Ovary (tissue), 7 donors: ENCODE measurements at regions not wholly inside any gene's neighbourhood (a gene's known extent, or its start where the extent isn't known, plus 50 kb on each side); places are given as distances from the start of the nearest gene placed in this dataset.

Source experiments
- DNase-seq, 5 donors: peaks; one replicate each; pipeline ENCODE4 v3.0.0-alpha.2; 2019 to 2020
- H3K27ac ChIP-seq, 2 donors: fragments of 200-600 bp; one replicate each; pipeline versions ENCODE4 v1.5.1 to v1.8.0; 2019 to 2022
- H3K27me3 ChIP-seq: fragments of 200-600 bp; one replicate; pipeline ENCODE4 v1.8.0; 2022
- H3K36me3 ChIP-seq: fragments of 200-600 bp; sonication (generic); one replicate; pipeline ENCODE4 v1.5.1; 2019
- H3K4me1 ChIP-seq: one replicate; pipeline ENCODE4 v1.8.1; 2013; ENCODE audit warnings: mild to moderate bottlenecking, moderate library complexity; ENCODE audit not compliant: insufficient read depth
- H3K4me3 ChIP-seq: fragments of 200-600 bp; sonication (generic); one replicate; pipeline ENCODE4 v1.5.1; 2017
- H3K9me3 ChIP-seq, 2 donors: fragments of 200-600 bp in 1 of 2; sonication (generic) in 1 of 2; one replicate each; pipeline versions ENCODE4 v1.5.1 to v1.8.1; 2013 to 2019; ENCODE audit warnings: mild to moderate bottlenecking in 1 of 2, moderate library complexity in 1 of 2
- EP300 ChIP-seq: sonication (generic); formaldehyde crosslinking; IDR thresholded peaks from one replicate; pipeline ENCODE4 v1.6.1; 2017; ENCODE audit warnings: antibody characterized with exemption
- POLR2A ChIP-seq: fragments of 450-650 bp; IDR thresholded peaks from one replicate; pipeline ENCODE4 v1.6.1; 2017; ENCODE audit warnings: antibody characterized with exemption, mild to moderate bottlenecking, moderate library complexity
- WGBS, 3 donors: extraction: QIAGEN DNeasy Blood & Tissue Kit in 1 of 3; methylation state at CpG; one replicate each; pipeline versions ENCODE4 v1.1.5 to v1.1.7; 2013 to 2017; 5-methylcytosine and 5-hydroxymethylcytosine counted together
- intact Hi-C, 4 donors: fragments of 100-400 bp; cut with DNase I; formaldehyde crosslinking; loops; one replicate each; pipeline versions ENCODE4 v1.11.0 to v1.15.1; 2022 to 2023
- TF ChIP-seq, protein P1 (sequence below), 3 donors: fragments of 450-650 bp in 2 of 3; fragments of 200-600 bp in 1 of 3; IDR thresholded peaks; one replicate each; pipeline versions ENCODE4 v1.5.1 to v1.8.0; 2016 to 2022; ENCODE audit warnings: antibody characterized with exemption in 3 of 3, mild to moderate bottlenecking in 1 of 3
- donor health status: DM: no; HTN: no; CAD: no; lungs with moderate emphysema.
- donor health status: DM: no; HTN: no; CAD: no.
- donor health status: Bipolar disorder and iron deficiency.
- donor health status: DM: no; HTN: no; CAD: no.
- donor health status: DM: yes; HTN: yes; CAD: no.

DNA sequence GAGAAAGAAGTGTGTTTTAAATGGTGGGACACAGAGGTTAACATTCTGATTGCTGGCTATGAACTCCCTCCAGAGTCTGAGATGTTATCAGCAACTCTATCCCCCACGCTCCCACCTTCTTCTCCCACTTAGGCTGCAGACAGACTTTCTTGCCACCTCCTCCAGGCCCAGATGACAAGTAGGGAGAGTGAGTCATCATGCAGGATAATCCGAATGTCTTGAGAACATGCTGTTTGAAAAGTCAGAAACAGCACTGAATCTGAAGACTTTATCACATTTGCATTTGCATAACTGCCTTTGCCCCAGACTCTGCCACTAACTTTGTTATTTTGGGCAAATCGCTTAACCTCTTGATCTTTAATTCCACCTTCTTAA, 139.8 kb downstream of the ESM1 start:
- 70 to 78% (median 74%) methylated on average over 3 of the region's 3 CpGs for WGBS, 3 donors
- Histone ChIP-seq H3K4me1 (peaks cover 5% of the 10 kb centered on the region), H3K27me3 (no peaks in the 10 kb centered on the region), H3K9me3 (no peaks in the 10 kb centered on the region), H3K4me3 (no peak overlapping the region), H3K36me3 (no peaks in the 10 kb centered on the region), H3K27ac (no peak overlapping the region)
- DNase-seq: no peak
- TF ChIP-seq, protein P1, sequence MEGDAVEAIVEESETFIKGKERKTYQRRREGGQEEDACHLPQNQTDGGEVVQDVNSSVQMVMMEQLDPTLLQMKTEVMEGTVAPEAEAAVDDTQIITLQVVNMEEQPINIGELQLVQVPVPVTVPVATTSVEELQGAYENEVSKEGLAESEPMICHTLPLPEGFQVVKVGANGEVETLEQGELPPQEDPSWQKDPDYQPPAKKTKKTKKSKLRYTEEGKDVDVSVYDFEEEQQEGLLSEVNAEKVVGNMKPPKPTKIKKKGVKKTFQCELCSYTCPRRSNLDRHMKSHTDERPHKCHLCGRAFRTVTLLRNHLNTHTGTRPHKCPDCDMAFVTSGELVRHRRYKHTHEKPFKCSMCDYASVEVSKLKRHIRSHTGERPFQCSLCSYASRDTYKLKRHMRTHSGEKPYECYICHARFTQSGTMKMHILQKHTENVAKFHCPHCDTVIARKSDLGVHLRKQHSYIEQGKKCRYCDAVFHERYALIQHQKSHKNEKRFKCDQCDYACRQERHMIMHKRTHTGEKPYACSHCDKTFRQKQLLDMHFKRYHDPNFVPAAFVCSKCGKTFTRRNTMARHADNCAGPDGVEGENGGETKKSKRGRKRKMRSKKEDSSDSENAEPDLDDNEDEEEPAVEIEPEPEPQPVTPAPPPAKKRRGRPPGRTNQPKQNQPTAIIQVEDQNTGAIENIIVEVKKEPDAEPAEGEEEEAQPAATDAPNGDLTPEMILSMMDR (IDR thresholded peaks at IDR 0.05): no peak
- TF ChIP-seq POLR2A (no peak), EP300 (no peak)
- intact Hi-C loops: loop anchor here (1.0 to 5.0 kb wide), 3 partner anchors 328 to 329 kb away; partner anchors contain the start of gene SNX18 (in 4 of the 4)

DNA sequence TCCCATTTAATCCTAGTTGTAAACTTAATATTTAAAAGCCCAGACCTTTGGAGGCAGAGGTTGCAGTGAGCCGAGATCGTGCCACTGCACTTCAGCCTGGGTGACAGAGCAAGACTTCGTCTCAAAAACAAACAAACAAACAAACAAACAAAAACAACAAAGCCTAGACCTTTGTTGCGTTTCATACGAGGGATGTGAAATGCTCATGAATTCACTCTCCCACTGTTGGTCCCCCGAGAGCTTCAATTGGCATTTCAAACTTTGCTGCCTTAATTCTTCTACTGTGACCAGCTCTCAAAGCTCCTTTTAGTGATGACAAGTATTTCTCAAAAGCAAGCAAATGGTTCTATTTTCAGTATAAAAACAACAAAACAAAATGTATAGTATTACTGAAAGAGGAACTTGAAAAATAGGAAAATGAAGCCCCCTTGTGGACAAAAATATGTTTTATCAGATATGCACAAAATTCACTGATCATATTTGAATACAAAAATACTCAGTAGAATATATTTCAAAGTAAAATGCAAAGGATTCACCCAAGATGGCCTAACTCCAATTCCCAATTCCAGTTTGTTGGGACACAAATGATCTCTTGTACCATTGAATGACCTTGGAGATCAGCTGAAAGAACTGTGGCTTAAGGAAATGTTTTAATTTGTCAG, 140.4 kb downstream of the ESM1 start:
- intact Hi-C loops: loop anchor here (1.0 to 5.0 kb wide), 3 partner anchors 328 kb away; partner anchors contain the start of gene SNX18 (in 4 of the 4)
- H3K4me1 ChIP-seq: peaks cover 5% of the 10 kb centered on the region
- peak overlapping the region in 1 of 2 donors; percentile 28 for H3K27ac ChIP-seq
- no peak overlapping the region for H3K4me3 ChIP-seq
- no peaks in the 10 kb centered on the region for H3K27me3 ChIP-seq
- no peaks in the 10 kb centered on the region for H3K9me3 ChIP-seq
- TF ChIP-seq POLR2A (no peak), EP300 (no peak)
- TF ChIP-seq, protein P1 (IDR thresholded peaks at IDR 0.05): peak; percentile 44 to 73 (median 68)
- 47 to 56% (median 51%) methylated on average over 6 of the region's 6 CpGs for WGBS, 3 donors
- no peak for DNase-seq
- H3K36me3 ChIP-seq: no peaks in the 10 kb centered on the region

DNA sequence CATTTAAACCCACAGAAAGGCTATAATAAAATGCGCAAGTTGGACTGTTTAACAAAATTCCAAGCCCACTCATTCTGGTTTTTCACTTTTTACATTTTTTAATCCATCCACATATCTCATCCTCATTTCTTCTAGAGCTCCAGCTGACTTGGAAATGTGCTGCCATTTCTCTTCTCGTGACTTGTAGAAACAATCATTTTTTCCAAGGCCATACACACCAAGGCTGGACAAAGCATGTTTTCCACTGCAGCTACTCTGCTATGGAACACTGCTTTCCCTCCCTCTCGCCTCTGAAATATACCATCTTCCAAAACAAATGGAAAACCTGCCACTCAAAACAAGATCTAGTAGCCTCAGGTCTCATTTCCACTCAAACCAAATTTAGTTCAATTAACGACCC, 141.1 kb downstream of the ESM1 start:
- peak in 1 of 5 donors; percentile 10 for DNase-seq
- Histone ChIP-seq H3K9me3 (no peaks in the 10 kb centered on the region), H3K27me3 (no peaks in the 10 kb centered on the region), H3K4me3 (no peak overlapping the region), H3K27ac (peak overlapping the region in 1 of 2 donors; percentile 28), H3K36me3 (no peaks in the 10 kb centered on the region), H3K4me1 (peaks cover 5% of the 10 kb centered on the region)
- TF ChIP-seq POLR2A (no peak), EP300 (no peak)
- TF ChIP-seq, protein P1 (IDR thresholded peaks at IDR 0.05): no peak
- WGBS, 3 donors: 43 to 49% (median 45%) methylated on average over 4 of the region's 4 CpGs
- intact Hi-C loops: loop anchor here in 2 of 4 donors (2.0 kb wide), 1 partner anchor 327 kb away; the partner anchor contains the start of gene SNX18 (in 2 of the 2)

- no peak for DNase-seq
- H3K4me3 ChIP-seq: no peak overlapping the region
- H3K27me3 ChIP-seq: no peaks in the 10 kb centered on the region
- H3K4me1 ChIP-seq: peaks cover 5% of the 10 kb centered on the region
- no peak overlapping the region for H3K27ac ChIP-seq
- WGBS, 3 donors: 97 to 98% (median 98%) methylated on average over 1 of the region's 1 CpG
- H3K36me3 ChIP-seq: no peaks in the 10 kb centered on the region
- intact Hi-C loops: no loop called here
- TF ChIP-seq, protein P1 (IDR thresholded peaks at IDR 0.05): no peak
- H3K9me3 ChIP-seq: no peaks in the 10 kb centered on the region
Measured at GRCh38 chr5:54841481-54841880, 143.9 kb downstream of the ESM1 start.
